HG02759 (cell line): ENCODE measurements at regions not wholly inside any gene's neighbourhood (a gene's known extent, or its start where the extent isn't known, plus 50 kb on each side); places are given as distances from the start of the nearest gene placed in this dataset.

Source experiments
- ATAC-seq: cut with Tn5 transposase; IDR thresholded peaks from one replicate; pipeline ENCODE4 v1.9.1; 2021; ENCODE audit warnings: mild to moderate bottlenecking, moderate library complexity; ENCODE audit not compliant: unreplicated experiment

DNA sequence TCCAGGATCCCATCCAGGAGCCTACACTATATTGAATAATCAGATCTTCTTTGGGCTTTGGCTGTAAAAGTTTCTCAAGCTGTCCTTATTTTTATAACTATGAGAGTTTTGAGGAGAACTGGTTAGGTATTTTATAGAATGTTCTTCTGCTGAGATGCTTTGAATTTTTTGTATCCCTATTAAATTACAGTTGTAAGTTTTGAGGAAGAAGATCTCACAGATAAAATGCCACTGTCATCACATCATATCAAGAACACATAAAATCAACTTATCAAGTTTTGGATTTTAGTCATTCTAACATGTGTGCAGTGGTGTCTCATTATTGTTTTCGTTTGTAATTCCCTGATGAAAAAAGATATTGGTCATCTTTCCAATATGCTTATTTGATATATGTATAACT is 260.2 kb upstream of the COL3A1 start:
- no peak for ATAC-seq

DNA sequence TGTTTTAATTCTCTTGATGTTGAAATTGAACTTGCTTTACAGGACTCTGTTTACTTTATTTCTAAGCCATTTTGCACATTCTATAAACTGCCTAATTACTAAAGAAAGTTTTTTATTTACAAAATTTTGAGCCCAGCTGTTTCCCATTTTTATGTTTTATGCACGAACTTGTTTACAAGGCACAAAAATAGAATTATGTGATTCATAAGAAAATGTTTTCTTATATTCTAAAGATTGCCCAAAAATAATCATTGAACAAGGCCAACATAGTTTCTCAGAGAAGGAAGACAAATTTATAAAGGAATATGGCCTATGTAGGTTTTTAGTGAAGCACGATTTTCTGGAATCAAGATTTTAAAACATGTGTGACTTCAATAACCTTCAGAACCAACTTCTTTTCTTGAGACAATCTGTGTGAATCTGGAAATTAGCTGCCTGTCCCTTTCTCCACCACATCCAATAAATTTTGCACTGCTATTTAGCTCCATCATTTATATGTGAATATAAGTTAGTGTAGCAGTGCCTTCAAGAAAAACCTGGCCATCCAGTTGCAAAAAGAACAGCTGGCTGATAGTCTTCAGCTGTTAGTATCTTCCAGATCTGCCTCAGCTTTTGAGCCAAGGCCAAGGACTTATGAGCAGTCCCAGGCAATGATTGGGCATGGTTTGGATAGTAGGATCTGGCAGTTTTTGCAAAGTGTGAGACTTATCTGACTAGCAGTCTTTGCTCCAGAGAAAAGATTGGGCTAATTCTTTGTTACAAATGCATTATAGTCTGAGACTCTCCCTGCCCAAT is 253.2 kb upstream of the COL3A1 start:
- no peak for ATAC-seq

DNA sequence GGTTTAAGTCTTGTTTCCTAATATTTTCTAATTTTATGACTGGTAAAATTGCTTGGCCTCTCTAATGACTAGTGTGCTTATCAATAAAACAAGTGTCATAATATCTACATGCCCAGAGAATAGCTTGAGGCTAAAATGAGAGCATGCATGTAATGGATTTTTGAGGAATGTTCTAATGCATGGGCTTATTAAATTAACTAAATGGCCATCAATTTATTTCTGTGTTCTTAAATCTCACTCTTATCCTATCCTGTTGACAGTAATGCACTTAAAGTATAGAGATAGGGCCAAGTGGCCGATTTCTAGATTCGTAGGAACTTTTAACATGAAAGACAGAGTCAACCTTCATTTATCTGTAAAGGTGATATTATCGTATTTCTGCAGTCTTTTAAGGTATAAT is 252.4 kb upstream of the COL3A1 start:
- ATAC-seq: no peak

DNA sequence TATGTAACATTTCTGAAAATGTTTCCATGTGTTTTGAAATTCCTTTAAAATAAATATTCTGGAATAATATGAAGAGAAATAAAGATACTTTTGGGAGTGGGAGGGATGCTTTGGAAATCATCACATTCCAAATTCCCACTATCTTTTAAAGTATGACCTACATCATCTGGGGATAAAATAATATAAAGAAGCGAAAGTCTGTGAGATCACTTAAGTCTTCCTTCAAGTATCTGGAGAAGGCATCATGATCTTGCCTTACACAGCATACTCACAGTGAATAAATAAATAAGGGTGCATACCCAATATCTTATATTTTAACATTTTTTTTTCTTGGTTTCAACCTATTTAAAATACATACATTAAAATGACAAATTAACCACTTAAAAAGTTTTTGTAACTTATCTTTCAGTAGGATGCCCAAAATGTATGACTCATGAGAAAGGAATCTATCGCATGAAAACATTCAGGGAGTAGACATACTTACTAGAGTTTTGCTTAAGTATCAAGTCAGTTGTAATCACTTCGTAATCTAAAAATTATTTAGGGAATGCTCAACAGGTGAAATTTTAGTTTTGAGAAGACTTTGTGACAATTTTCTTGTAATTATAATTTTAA is 248.3 kb upstream of the COL3A1 start:
- ATAC-seq: no peak

DNA sequence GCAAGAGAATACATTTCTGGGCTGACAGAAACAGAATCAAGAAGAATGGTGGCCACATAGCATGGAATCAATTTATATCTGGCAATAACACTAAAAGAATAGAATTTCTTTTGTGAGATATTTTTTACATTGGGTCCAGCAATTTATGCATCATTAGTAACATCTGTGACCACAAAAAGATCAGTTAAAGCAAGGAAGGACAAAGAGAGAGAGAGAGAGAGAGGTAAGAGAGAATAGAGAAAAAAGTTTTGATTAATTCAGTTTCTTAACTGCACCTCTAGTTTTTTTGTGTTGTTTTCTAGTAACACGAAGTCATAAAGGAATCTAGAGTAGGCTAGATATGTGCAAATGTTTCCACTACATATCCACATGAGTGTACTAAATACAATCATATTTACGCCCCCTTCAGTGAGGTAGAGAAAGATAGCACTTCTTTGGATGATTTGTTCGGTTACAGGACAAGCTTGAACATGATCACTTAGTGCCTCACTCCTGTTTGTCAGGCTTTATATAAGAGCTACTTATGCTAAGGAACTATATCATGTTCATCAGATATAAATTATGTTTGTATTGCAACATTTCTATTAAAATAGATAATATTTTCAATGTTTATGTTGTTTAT is 247.4 kb upstream of the COL3A1 start:
- no peak for ATAC-seq

DNA sequence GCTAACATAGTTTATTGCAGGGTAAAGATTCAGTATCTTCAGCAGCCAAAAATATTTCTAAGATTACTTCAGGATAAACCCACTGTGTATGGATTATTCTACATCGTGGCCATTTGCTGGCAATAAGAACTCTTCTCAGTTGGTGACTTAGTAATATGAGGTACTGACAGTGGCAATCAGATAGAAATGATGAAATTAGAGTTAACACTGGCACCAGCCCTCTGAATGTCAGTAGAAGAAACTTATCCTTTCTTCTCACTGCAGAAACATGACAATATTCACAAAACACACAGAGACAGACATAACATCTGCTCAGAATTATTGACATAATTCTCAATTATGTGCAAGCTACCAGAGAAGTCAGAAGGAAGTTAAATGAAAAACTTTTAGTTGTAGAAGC is 246.3 kb upstream of the COL3A1 start:
- no peak for ATAC-seq

DNA sequence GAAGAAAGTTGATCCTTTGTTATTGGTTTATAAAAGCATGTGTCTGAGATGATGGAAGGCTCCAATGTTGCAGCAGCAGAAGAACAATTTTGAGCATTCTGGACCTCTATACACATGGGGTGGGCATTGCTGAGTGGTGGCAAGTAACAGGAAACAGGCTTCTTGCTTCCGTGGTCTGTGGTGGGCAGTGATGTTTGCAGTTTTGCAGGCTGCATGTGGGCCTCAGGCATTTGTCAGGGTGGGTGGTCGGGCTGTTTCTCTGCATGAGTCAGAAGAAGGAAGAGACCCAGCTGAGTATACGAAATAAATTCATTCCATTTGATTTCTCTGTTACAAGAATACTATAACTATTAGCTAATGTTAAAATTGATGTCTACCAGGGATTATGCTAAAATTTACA is 239.5 kb upstream of the COL3A1 start:
- no peak for ATAC-seq

DNA sequence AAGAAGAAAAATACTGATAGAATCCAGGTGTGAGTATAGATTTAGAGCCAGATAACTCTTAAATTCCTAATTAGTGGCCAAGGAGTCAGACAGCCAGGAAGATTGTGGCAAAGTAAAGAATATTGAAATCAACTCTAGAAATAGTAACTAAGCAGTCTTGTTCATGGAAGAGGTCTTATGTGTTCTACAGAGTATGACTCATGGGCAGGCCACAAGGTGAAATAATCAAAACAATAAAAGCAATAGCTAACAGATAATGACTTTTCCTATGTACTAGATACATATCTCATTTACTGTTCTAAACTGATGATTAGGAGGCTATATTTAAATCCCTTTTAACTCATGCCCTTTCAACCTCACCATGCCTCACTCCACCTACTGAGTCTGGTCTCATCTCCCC is 227.4 kb upstream of the COL3A1 start:
- ATAC-seq: no peak

DNA sequence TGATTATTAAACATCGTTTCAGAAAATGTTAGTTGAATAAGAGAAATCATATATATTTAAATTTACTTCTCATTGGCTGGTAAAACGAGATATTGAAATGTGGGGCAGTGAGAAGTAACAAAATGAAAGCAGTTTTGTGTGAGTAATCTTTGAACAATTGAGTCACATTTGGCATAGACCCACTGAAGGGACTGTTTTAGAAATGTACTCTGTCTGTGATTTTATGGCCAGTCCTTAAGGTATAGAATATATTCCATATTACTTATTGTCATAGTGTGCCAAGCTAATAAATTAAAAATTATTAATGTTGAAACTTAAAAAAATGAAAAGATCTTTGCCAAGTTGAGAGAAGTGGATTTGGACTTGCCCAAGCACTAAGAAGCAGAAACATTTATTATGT is 222.4 kb upstream of the COL3A1 start:
- ATAC-seq: no peak

DNA sequence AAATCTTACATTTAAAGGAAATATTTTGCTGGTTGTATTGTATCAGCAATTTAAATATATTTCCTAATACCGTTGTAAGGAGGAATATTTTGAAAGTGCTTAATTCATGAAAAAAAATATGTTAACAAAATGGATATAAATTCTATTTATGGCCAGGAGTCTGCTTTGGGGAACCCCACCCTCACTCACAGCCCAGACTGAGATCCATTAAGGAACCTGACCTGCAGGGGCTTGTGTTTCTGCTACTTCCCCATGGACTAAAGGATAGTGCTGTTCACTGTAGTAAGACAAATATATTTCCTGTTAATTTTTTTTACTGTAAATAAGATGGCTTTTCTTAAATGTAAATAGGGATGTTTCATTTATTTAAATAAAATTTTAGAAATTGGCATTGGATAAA is 221.9 kb upstream of the COL3A1 start:
- ATAC-seq: no peak

DNA sequence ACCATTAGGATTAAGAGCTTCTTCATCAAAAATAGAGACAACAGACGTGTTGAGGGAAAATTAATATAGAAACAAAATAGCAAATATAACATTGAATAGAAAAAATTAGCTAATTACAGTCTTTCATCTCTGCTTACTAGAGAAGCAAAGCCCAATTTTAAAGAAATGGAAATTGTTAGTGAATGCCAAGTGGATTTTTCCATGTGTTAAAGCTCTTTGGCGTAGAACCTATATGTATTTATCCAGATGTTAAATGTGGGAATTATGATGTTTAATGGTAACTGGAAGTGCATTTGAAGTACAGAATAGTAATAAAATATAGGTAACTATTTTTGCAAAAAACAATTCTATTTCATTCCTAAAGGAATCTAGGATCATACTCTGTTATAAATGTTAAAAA is 212.0 kb upstream of the COL3A1 start:
- no peak for ATAC-seq

DNA sequence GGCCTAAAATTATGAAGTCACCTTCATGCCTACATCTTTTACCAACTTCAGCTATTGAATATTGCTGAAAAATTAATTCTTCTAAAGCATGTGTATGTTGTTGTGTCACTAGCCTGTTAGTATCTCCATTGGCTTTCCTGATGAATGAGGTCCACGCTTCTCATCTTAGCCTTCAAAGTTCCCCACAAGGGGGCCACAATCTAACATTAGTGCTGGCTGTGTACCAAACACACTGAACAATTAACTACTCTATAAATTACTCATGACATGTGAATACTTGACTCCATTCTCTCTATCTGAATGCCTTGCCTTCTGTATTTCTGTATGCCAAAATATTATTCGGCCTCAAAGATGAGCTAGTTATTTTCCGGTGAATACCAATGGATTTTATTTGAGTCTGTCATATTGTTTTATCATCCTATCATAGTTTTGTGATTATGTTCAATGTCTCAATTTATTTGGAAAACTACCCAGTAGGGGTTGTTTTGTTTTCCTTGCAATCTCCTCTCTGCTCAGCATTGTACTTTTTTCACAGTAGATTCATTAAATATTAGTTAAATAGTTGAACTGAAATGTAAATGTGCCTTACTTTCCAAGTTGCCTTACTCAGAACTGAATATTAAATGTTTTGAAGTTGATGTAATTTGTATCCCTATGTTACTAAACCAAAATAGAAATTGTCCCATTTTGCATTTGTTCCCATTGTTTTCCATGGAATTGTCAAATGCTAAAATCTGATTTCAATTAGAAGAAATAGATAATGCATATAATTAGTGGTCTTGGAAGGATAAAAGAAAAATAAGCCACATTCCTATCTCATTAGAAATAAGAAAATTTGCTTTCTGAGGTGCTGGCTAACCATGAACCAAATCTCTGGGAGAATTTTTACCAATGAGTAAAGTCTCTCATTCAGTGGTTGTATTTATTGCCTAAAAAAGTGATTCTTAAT is 208.4 kb upstream of the COL3A1 start:
- ATAC-seq: peak; percentile 62

DNA sequence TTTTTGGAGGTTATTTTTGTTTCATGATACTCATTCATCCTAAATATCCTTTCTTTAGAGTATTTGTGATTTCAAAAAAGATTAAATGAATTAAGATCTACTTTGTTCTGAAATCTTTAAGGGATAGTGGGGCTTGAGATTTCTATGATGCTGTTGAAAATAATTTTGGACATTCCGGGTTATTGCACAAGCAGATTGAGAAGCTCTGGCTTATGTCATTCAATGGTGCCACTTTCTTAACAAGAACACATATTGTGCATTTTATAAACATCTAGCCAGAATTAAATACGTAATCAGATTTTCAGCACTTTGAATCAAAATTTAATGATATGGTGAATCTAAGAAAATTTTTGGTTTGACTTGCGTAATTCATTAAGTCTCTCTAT is 207.7 kb upstream of the COL3A1 start:
- ATAC-seq: no peak

DNA sequence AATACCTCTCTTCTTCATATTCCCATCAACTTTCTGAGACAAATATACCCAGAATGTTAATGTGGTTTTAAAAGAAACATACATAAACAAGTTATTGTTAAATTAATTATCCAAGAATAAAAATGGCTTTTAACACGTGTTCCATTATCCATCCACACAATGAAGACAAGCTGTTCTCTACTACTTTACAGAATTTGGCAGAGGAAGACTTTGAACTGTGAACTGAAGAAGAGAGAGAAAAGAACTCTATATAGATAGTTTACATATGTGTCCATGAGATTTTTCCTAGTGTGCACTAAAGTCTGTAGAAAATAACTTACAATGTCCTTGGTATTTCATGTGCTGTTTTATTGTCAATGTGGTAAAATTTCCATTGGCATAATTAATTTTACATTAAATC is 207.0 kb upstream of the COL3A1 start:
- no peak for ATAC-seq

DNA sequence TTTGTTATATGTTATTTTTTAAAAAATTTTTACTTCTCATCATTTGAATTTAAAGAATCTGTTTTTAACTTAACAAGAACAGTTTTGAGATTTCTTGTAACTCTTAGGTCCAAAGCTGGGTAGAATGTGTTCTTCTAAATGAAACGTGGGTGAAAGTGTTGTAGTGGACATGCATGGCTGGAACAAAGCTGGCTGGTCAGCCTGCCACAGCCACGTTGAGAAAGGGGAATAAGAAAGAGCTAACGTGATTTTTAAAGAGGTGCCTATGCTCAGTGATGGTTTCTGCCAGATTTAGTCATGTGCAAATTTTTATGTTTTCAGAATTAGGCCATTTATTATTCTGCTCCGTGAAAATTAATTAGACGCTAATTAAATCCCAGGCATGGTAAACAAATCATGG is 203.9 kb upstream of the COL3A1 start:
- no peak for ATAC-seq

DNA sequence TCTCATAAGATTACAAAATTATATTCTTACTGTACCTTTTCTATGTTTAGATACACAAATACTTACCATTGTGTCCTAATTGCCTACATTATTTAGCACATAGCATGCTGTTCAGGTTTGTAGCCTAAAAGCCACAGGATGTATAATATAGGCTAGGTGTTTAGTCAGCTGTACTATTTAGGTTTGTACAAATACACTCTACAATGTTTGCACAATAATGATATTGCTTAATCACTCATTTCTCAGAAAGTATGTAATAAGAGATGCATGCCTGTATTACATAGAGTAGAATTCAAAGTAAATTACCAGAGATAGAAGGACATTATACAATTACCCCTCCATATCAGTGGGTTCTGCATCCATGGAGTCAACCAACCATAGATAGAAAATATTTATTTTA is 201.1 kb upstream of the COL3A1 start:
- ATAC-seq: no peak

DNA sequence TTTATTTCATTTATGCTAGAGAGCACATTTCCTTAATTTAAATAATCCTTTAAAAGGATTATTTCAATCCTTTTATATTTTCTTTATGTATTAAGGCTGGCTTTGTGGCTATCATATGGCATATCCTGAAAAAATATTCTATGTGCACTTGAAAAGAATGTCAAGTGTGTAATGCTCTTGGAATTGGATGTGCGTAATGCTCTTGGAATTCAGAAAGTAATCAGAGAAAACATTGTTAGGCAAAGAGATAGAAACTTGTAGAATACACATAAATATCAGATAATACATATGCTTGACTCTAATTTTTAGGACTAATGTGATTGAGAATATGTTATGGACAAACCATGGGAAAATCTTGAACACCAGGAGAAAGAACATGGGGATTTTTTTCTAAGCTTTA is 197.5 kb upstream of the COL3A1 start:
- ATAC-seq: no peak

DNA sequence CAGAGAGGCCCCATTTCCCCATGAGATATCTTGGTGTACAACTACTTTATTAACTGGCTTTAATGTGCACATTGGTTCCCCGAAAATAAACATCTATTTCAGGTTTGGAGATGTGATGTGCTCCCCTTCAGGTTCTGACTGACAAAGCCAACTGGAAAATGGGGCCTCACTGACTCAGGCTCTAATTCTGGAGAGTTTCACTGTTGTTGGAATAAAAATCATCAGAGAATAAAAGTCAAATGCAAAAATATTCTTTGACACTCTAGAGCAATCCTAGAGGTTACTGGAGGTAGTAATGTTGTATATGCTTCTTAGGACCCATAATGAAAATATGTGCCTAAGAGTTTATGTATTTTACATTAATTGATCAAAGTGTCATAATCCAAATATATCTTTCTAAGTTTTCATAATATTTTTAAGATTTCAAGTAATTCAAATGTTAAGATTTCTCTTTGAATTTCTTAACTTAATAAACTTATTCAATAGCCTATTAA is 189.9 kb upstream of the COL3A1 start:
- ATAC-seq: no peak

DNA sequence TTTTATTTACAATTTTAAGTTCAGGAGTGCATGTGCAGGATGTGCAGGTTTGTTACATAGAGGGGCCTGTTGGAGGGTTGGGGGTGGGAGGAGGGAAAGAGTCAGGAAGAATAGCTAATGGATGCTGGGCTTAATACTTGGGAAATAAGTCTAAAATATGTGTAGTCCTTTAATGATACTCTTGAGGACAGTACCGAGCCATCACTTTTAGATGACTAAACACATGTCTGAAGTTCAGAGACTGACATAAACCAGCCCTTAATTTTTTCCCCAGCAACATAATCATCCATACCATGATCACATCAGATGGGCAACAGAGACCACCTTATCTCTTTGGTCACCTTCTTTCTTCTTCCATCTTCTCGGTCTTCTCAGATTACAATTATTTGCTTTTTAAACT is 189.1 kb upstream of the COL3A1 start:
- ATAC-seq: no peak

DNA sequence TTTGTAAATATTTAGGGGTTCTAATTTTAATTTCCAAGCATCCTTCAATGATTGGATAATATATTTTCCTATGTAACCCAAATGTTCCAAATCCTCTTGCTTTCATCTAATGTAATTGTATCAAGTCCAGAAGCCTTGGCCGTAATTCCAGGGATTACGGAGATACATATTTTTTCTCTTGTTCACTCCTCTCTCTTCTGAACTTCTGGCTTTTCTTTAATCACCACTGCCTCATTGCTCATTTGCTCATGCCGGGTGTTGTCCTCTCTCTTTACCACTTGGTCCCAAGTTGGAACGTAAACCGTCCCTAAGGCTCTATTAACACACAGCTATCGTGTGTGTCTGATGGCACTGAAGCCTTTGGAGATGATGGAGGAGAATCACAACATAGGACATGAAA is 188.7 kb upstream of the COL3A1 start:
- no peak for ATAC-seq

DNA sequence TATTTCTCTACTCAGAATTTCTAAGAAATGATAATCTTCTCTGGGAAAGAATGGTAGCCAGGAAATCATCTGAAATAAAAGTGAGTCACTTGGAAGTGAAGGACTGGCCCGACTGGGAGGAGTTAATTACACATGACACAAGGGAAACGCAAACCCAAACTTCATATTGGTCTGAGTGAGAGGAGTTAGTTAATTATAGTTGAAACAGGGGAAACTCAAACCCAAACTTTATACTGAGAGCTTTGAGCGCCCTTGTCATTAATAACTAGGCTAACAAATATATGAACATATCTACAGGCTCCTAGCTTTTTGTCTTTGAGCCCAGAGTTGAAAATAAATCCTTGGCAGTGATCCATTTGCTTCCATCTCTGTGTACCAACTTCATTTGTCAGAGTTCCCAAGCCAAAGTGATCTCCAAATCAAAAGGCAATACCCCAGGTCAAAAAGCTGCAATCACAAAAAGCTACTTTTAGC is 187.8 kb upstream of the COL3A1 start:
- ATAC-seq: no peak
